HEK293T (cell line): ENCODE measurements at regions not wholly inside any gene's neighbourhood (a gene's known extent, or its start where the extent isn't known, plus 50 kb on each side); places are given as distances from the start of the nearest gene placed in this dataset.

Experiments used
- CTCF ChIA-PET: fragments of 350-600 bp; formaldehyde crosslinking; extraction: SDS; loops from one replicate; lab custom pipeline; 2021; ENCODE audit warnings: antibody characterized with exemption, inconsistent platforms; lab: Yijun Ruan, JAX
- POLR2A ChIA-PET: fragments of 350-600 bp; formaldehyde crosslinking; extraction: SDS; loops from one replicate; lab custom pipeline; 2020; ENCODE audit warnings: antibody characterized with exemption, inconsistent platforms; lab: Yijun Ruan, JAX
- DNase-seq: peaks from one replicate; pipeline ENCODE4 v3.0.0; 2012; ENCODE audit warnings: mixed read lengths; ENCODE audit errors: extremely low spot score
- ARNT ChIP-seq: fragments of 450-650 bp; IDR thresholded peaks from 2 replicates; pipeline ENCODE4 v1.6.1; 2017; ENCODE audit warnings: mild to moderate bottlenecking
- BHLHE40 ChIP-seq: fragments of 450-650 bp; IDR thresholded peaks from 2 replicates; pipeline ENCODE4 v1.6.1; 2016; ENCODE audit warnings: mild to moderate bottlenecking, moderate library complexity, borderline replicate concordance
- CTBP1 ChIP-seq: fragments of 450-650 bp; IDR thresholded peaks from 2 replicates; pipeline ENCODE4 v1.6.1; 2016; ENCODE audit warnings: borderline replicate concordance
- ELF4 ChIP-seq: fragments of 450-650 bp; IDR thresholded peaks from 2 replicates; pipeline ENCODE4 v1.6.1; 2017; ENCODE audit warnings: antibody characterized with exemption
- FOXA1 ChIP-seq: fragments of 450-650 bp; IDR thresholded peaks from 2 replicates; pipeline ENCODE4 v1.6.1; 2016; ENCODE audit warnings: mild to moderate bottlenecking
- FOXK2 ChIP-seq: fragments of 450-650 bp; IDR thresholded peaks from 2 replicates; pipeline ENCODE4 v1.6.1; 2016; ENCODE audit warnings: mild to moderate bottlenecking
- FOXM1 ChIP-seq: fragments of 450-650 bp; IDR thresholded peaks from 2 replicates; pipeline ENCODE4 v1.6.1; 2017; ENCODE audit warnings: mild to moderate bottlenecking, borderline replicate concordance
- HDGF ChIP-seq: fragments of 450-650 bp; IDR thresholded peaks from 2 replicates; pipeline ENCODE4 v1.6.1; 2017; ENCODE audit warnings: antibody characterized with exemption, borderline replicate concordance
- L3MBTL2 ChIP-seq: fragments of 450-650 bp; conservative IDR thresholded peaks from 2 replicates; pipeline ENCODE4 v1.6.1; 2016; ENCODE audit warnings: mild to moderate bottlenecking
- LEF1 ChIP-seq: fragments of 450-650 bp; IDR thresholded peaks from 2 replicates; pipeline ENCODE4 v1.6.1; 2017; ENCODE audit warnings: mild to moderate bottlenecking, borderline replicate concordance
- NFRKB ChIP-seq: fragments of 450-650 bp; IDR thresholded peaks from 2 replicates; pipeline ENCODE4 v1.6.1; 2016; ENCODE audit warnings: mild to moderate bottlenecking, moderate library complexity
- PKNOX1 ChIP-seq: fragments of 450-650 bp; IDR thresholded peaks from 2 replicates; pipeline ENCODE4 v1.6.1; 2016
- SP1 ChIP-seq: fragments of 450-650 bp; IDR thresholded peaks from 2 replicates; pipeline ENCODE4 v1.6.1; 2017
- SUZ12 ChIP-seq: fragments of 450-650 bp; IDR thresholded peaks from 2 replicates; pipeline ENCODE4 v1.6.1; 2016; ENCODE audit warnings: mild to moderate bottlenecking
- TARDBP ChIP-seq: fragments of 450-650 bp; IDR thresholded peaks from 2 replicates; pipeline ENCODE4 v1.6.1; 2016
- ZNF384 ChIP-seq: fragments of 450-650 bp; IDR thresholded peaks from 2 replicates; pipeline ENCODE4 v1.6.1; 2016

GRCh38 chr7:1361016-1361755 lies 98.1 kb downstream of the MICALL2 start:
- no peak for DNase-seq
- ChIA-PET CTCF (no interaction called here), POLR2A (no interaction called here)
- TF ChIP-seq FOXK2 (no peak), ARNT (no peak), SUZ12 (no peak), FOXM1 (no peak), FOXA1 (no peak), ZNF384 (no peak), TARDBP (no peak), LEF1 (no peak), BHLHE40 (no peak), PKNOX1 (no peak), NFRKB (no peak), SP1 (no peak), HDGF (no peak), CTBP1 (no peak), L3MBTL2 (no peak), ELF4 (no peak)

DNA sequence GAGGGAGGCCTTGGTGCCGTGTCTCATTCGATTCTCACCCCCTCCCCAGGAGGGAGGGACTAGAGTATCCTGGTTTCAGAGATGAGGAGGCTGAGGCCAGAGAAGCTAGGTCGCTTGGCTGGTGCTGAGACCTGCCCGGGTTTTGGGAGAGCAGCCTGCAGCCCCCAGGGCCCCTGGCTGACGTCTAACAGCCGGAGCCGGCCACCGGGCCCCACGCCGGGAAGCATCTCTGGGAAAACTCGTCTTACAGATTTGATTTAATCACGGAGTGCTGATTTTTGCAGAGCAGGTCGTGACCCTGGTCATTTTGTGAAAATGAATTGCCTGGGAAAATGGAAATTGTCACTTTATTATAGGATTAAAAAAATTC lies 97.5 kb downstream of the MICALL2 start:
- no peak for TF ChIP-seq NFRKB
- TF ChIP-seq FOXM1 = no peak
- TF ChIP-seq FOXK2 = no peak
- no peak for TF ChIP-seq ZNF384
- TF ChIP-seq L3MBTL2 = no peak
- no peak for TF ChIP-seq FOXA1
- TF ChIP-seq LEF1 = no peak
- TF ChIP-seq ELF4 = no peak
- no peak for TF ChIP-seq SP1
- TF ChIP-seq ARNT = no peak
- TF ChIP-seq TARDBP = no peak
- no peak for TF ChIP-seq HDGF
- TF ChIP-seq PKNOX1 = no peak
- no peak for TF ChIP-seq CTBP1
- TF ChIP-seq SUZ12 = no peak
- no peak for TF ChIP-seq BHLHE40
- CTCF ChIA-PET = interaction anchor here (1.1 kb wide), 1 partner anchor 142 kb away, joined by 3 read pairs; no protein-coding TSS in a partner anchor
- no peak for DNase-seq
- POLR2A ChIA-PET = no interaction called here

DNA sequence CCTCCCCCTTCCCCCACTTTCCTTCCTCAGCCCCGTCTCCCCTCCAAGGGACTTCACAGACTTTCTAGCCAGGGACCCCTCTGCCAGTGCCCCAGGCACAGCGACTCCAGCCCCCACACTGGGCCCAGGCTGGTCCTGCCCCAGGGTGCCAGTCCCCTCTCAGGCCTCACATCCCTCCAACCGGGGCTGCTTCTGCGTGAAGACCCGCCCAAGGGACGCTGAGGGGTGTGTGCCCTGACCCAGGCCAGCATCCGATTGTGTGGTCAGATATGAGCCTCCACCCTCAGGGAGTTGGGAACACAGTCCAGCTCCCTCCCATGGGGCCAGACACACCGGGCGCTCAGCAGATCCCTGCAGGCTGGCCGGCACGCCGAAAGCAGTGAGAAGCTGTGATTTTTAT lies 97.0 kb downstream of the MICALL2 start:
- TF ChIP-seq ELF4 (no peak), ZNF384 (no peak), TARDBP (no peak)
- ChIA-PET POLR2A (no interaction called here), CTCF (interaction anchor here (0.6 to 1.1 kb wide), 3 partner anchors 50 to 164 kb away, joined by 3 to 4 read pairs (median 3); no protein-coding TSS in a partner anchor)
- no peak for DNase-seq

GRCh38 chr7:1364068-1364905 lies 95.0 kb downstream of the MICALL2 start:
- CTCF ChIA-PET = interaction anchor here (0.5 kb wide), 1 partner anchor 16 kb away, joined by 3 read pairs; no protein-coding TSS in a partner anchor
- POLR2A ChIA-PET = no interaction called here
- TF ChIP-seq L3MBTL2 (no peak), NFRKB (no peak), ARNT (no peak), FOXK2 (no peak), CTBP1 (no peak)
- DNase-seq = no peak

- DNase-seq = no peak
- POLR2A ChIA-PET = no interaction called here
- CTCF ChIA-PET = no interaction called here
- TF ChIP-seq SP1 = no peak
- TF ChIP-seq BHLHE40 = no peak
- TF ChIP-seq FOXM1 = no peak
- no peak for TF ChIP-seq FOXK2
- TF ChIP-seq PKNOX1 = no peak
- no peak for TF ChIP-seq ELF4
- no peak for TF ChIP-seq FOXA1
- TF ChIP-seq ARNT = no peak
- TF ChIP-seq CTBP1 = no peak
- no peak for TF ChIP-seq LEF1
- no peak for TF ChIP-seq SUZ12
- no peak for TF ChIP-seq NFRKB
- TF ChIP-seq ZNF384 = no peak
- TF ChIP-seq HDGF = no peak
- no peak for TF ChIP-seq L3MBTL2
- TF ChIP-seq TARDBP = no peak
Measured at GRCh38 chr7:1364906-1365570, 94.2 kb downstream of the MICALL2 start.

DNA sequence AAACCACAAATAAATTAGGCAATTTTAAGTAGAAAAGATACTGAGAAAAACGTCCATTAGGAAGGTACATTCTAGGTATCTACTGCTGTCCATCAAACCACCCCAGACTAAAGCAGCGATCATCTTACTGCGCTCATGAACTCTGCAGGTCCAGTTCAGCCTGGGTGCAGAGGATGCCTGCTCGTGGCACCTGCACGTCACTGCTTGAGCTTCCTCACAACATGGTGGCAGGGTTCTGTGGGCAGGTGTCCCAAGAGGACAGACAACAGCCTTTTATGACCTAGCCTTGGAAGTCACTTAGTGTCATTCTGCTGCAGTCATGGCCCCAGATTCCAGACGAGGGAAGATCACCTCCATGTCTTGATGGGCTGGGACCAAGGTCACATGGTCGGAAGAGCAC lies 93.4 kb downstream of the MICALL2 start:
- DNase-seq = no peak
- ChIA-PET CTCF (no interaction called here), POLR2A (no interaction called here)
- TF ChIP-seq FOXM1 (no peak), ELF4 (no peak), CTBP1 (no peak), L3MBTL2 (no peak), LEF1 (no peak), ZNF384 (no peak), BHLHE40 (no peak), FOXA1 (no peak)
